ENCODE measurements at regions not wholly inside any gene's neighbourhood (a gene's known extent, or its start where the extent isn't known, plus 50 kb on each side); places are given as distances from the start of the nearest gene placed in this dataset.

GRCh38 chr3:28076246-28076645 lies 165.2 kb upstream of the CMC1 start:
- DNase-seq (ENCODE audit: insufficient read length, low spot score, missing footprints) = no peak
- no peaks in the 10 kb centered on the region for H3K27me3 ChIP-seq (ENCODE audit: insufficient read depth, low read length)
- no peak overlapping the region for H3K4me3 ChIP-seq (ENCODE audit: insufficient read depth, low read length)
- no peaks in the 10 kb centered on the region for H3K9me3 ChIP-seq (ENCODE audit: low read depth, low read length)
- no peak overlapping the region for H3K4me2 ChIP-seq (ENCODE audit: insufficient read depth, low read length)
- no peaks in the 10 kb centered on the region for H3K4me1 ChIP-seq (ENCODE audit: insufficient read depth, low read length)
- H2AFZ ChIP-seq (ENCODE audit: low read length) = no peak overlapping the region
- H4K20me1 ChIP-seq (ENCODE audit: insufficient read depth, low read length) = no peaks in the 10 kb centered on the region
- no peak for TF ChIP-seq CTCF (IDR thresholded peaks at IDR 0.05; ENCODE audit: extremely low read depth, low read depth, low read length)
- H3K36me3 ChIP-seq (ENCODE audit: insufficient read depth, low read length) = no peaks in the 10 kb centered on the region
- no peaks in the 10 kb centered on the region for H3K79me2 ChIP-seq (ENCODE audit: insufficient read depth, low read length)
- H3K27ac ChIP-seq (ENCODE audit: low read depth, low read length) = no peak overlapping the region

GRCh38 chr3:28077572-28077971 lies 163.8 kb upstream of the CMC1 start:
- peak; percentile 32 for TF ChIP-seq CTCF (IDR thresholded peaks at IDR 0.05; ENCODE audit: extremely low read depth, low read depth, low read length)
- H4K20me1 ChIP-seq (ENCODE audit: insufficient read depth, low read length) = no peaks in the 10 kb centered on the region
- H3K27ac ChIP-seq (ENCODE audit: low read depth, low read length) = no peak overlapping the region
- H2AFZ ChIP-seq (ENCODE audit: low read length) = peak overlapping the region; percentile 50
- H3K79me2 ChIP-seq (ENCODE audit: insufficient read depth, low read length) = no peaks in the 10 kb centered on the region
- H3K4me2 ChIP-seq (ENCODE audit: insufficient read depth, low read length) = no peak overlapping the region
- H3K36me3 ChIP-seq (ENCODE audit: insufficient read depth, low read length) = no peaks in the 10 kb centered on the region
- no peaks in the 10 kb centered on the region for H3K9me3 ChIP-seq (ENCODE audit: low read depth, low read length)
- H3K4me1 ChIP-seq (ENCODE audit: insufficient read depth, low read length) = no peaks in the 10 kb centered on the region
- no peak overlapping the region for H3K4me3 ChIP-seq (ENCODE audit: insufficient read depth, low read length)
- DNase-seq (ENCODE audit: insufficient read length, low spot score, missing footprints) = no peak
- no peaks in the 10 kb centered on the region for H3K27me3 ChIP-seq (ENCODE audit: insufficient read depth, low read length)

GRCh38 chr3:28078536-28078935 lies 162.9 kb upstream of the CMC1 start:
- no peak overlapping the region for H3K4me2 ChIP-seq (ENCODE audit: insufficient read depth, low read length)
- DNase-seq (ENCODE audit: insufficient read length, low spot score, missing footprints) = no peak
- no peaks in the 10 kb centered on the region for H3K36me3 ChIP-seq (ENCODE audit: insufficient read depth, low read length)
- no peaks in the 10 kb centered on the region for H4K20me1 ChIP-seq (ENCODE audit: insufficient read depth, low read length)
- no peaks in the 10 kb centered on the region for H3K9me3 ChIP-seq (ENCODE audit: low read depth, low read length)
- H3K27ac ChIP-seq (ENCODE audit: low read depth, low read length) = no peak overlapping the region
- no peak overlapping the region for H2AFZ ChIP-seq (ENCODE audit: low read length)
- TF ChIP-seq CTCF (IDR thresholded peaks at IDR 0.05; ENCODE audit: extremely low read depth, low read depth, low read length) = no peak
- H3K4me3 ChIP-seq (ENCODE audit: insufficient read depth, low read length) = no peak overlapping the region
- H3K27me3 ChIP-seq (ENCODE audit: insufficient read depth, low read length) = no peaks in the 10 kb centered on the region
- H3K4me1 ChIP-seq (ENCODE audit: insufficient read depth, low read length) = no peaks in the 10 kb centered on the region
- no peaks in the 10 kb centered on the region for H3K79me2 ChIP-seq (ENCODE audit: insufficient read depth, low read length)

- Histone ChIP-seq H3K9me3 (ENCODE audit: low read depth, low read length) (no peaks in the 10 kb centered on the region), H3K4me3 (ENCODE audit: insufficient read depth, low read length) (no peak overlapping the region), H3K27me3 (ENCODE audit: insufficient read depth, low read length) (no peaks in the 10 kb centered on the region), H3K4me1 (ENCODE audit: insufficient read depth, low read length) (no peaks in the 10 kb centered on the region), H3K27ac (ENCODE audit: low read depth, low read length) (no peak overlapping the region), H2AFZ (ENCODE audit: low read length) (no peak overlapping the region), H3K79me2 (ENCODE audit: insufficient read depth, low read length) (no peaks in the 10 kb centered on the region), H3K4me2 (ENCODE audit: insufficient read depth, low read length) (no peak overlapping the region), H3K36me3 (ENCODE audit: insufficient read depth, low read length) (no peaks in the 10 kb centered on the region), H4K20me1 (ENCODE audit: insufficient read depth, low read length) (no peaks in the 10 kb centered on the region)
- TF ChIP-seq CTCF (IDR thresholded peaks at IDR 0.05; ENCODE audit: extremely low read depth, low read depth, low read length) = no peak
- DNase-seq (ENCODE audit: insufficient read length, low spot score, missing footprints) = no peak
Observed at GRCh38 chr3:28080716-28081115, 160.7 kb upstream of the CMC1 start.
